WTC11 (cell line): ENCODE measurements at regions not wholly inside any gene's neighbourhood (a gene's known extent, or its start where the extent isn't known, plus 50 kb on each side); places are given as distances from the start of the nearest gene placed in this dataset.

Experiments
- ATAC-seq: fragments of 200-7000 bp; cut with Tn5 transposase; 2 replicates; pipeline ENCODE4 v1.10.0; 2021; ENCODE audit warnings: mild to moderate bottlenecking, moderate library complexity
- CTCF ChIA-PET: fragments of 300-600 bp; sonication (Branson Sonifier 250); formaldehyde crosslinking; loops from one replicate; lab custom pipeline; 2021; ENCODE audit warnings: antibody characterized with exemption; lab: Charles Lee
- POLR2A ChIA-PET: fragments of 350-600 bp; sonication (Branson Sonifier 250); formaldehyde crosslinking; loops from one replicate; lab custom pipeline; 2021; ENCODE audit warnings: antibody characterized with exemption; lab: Charles Lee
- DNase-seq: peaks from one replicate; pipeline ENCODE4 v3.0.0; 2021; ENCODE audit warnings: low spot score
- H3K27ac Mint-ChIP-seq: 2 replicates; pipeline ENCODE4 v1.8.0; 2021; ENCODE audit warnings: mixed read lengths
- H3K27me3 Mint-ChIP-seq: 2 replicates; pipeline ENCODE4 v1.8.0; 2021; ENCODE audit warnings: low read depth, mild to moderate bottlenecking, moderate library complexity, mixed read lengths
- H3K36me3 Mint-ChIP-seq: 2 replicates; pipeline ENCODE4 v1.8.0; 2021; ENCODE audit warnings: mixed read lengths
- H3K4me1 Mint-ChIP-seq: 2 replicates; pipeline ENCODE4 v1.8.0; 2022; ENCODE audit warnings: mixed read lengths
- H3K4me3 Mint-ChIP-seq: 2 replicates; pipeline ENCODE4 v1.8.0; 2021; ENCODE audit warnings: mild to moderate bottlenecking, moderate library complexity, mixed read lengths
- H3K9me3 Mint-ChIP-seq: 2 replicates; pipeline ENCODE4 v1.8.0; 2021; ENCODE audit warnings: mixed read lengths
- ARID4B ChIP-seq: sonication (generic); formaldehyde crosslinking; IDR thresholded peaks from 2 replicates; pipeline ENCODE4 v1.8.0; 2023; ENCODE audit warnings: missing genetic modification reagents, mild to moderate bottlenecking, borderline replicate concordance
- CREB1 ChIP-seq: sonication (generic); formaldehyde crosslinking; IDR thresholded peaks from 2 replicates; pipeline ENCODE4 v1.8.0; 2023; ENCODE audit warnings: mild to moderate bottlenecking, missing genetic modification reagents
- E2F1 ChIP-seq: sonication (generic); formaldehyde crosslinking; IDR thresholded peaks from 2 replicates; pipeline ENCODE4 v1.8.0; 2022; ENCODE audit warnings: mild to moderate bottlenecking, missing genetic modification reagents
- ERG ChIP-seq: fragments of 250-450 bp; sonication (Bioruptor Pico); IDR thresholded peaks from 2 replicates; pipeline ENCODE4 v1.8.0; 2021; ENCODE audit warnings: mild to moderate bottlenecking
- FOXJ3 ChIP-seq: sonication (generic); formaldehyde crosslinking; IDR thresholded peaks from 2 replicates; pipeline ENCODE4 v1.9.0; 2021; ENCODE audit warnings: missing genetic modification reagents, mild to moderate bottlenecking, borderline replicate concordance
- JAZF1 ChIP-seq: fragments of 250-450 bp; sonication (Bioruptor Pico); IDR thresholded peaks from 2 replicates; pipeline ENCODE4 v1.9.0; 2021; ENCODE audit warnings: moderate library complexity, mild to moderate bottlenecking, inconsistent platforms
- KAT7 ChIP-seq: sonication (generic); formaldehyde crosslinking; IDR thresholded peaks from 2 replicates; pipeline ENCODE4 v1.8.1; 2023; ENCODE audit warnings: missing genetic modification reagents, mild to moderate bottlenecking, borderline replicate concordance
- PRRX2 ChIP-seq: fragments of 250-450 bp; sonication (Bioruptor Pico); IDR thresholded peaks from 2 replicates; pipeline ENCODE4 v1.8.0; 2021; ENCODE audit warnings: mild to moderate bottlenecking
- STAT6 ChIP-seq: sonication (generic); formaldehyde crosslinking; conservative IDR thresholded peaks from 2 replicates; pipeline ENCODE4 v1.8.1; 2023; ENCODE audit warnings: mild to moderate bottlenecking, low read depth, missing genetic modification reagents, moderate library complexity
- TP53 ChIP-seq: sonication (generic); formaldehyde crosslinking; IDR thresholded peaks from 2 replicates; pipeline ENCODE4 v1.8.1; 2023; ENCODE audit warnings: mild to moderate bottlenecking, missing genetic modification reagents
- ZBTB21 ChIP-seq: sonication (generic); formaldehyde crosslinking; IDR thresholded peaks from 2 replicates; pipeline ENCODE4 v1.8.1; 2023; ENCODE audit warnings: mild to moderate bottlenecking, missing genetic modification reagents, borderline replicate concordance
- ZNF416 ChIP-seq: fragments of 250-450 bp; sonication (Bioruptor Pico); IDR thresholded peaks from 2 replicates; pipeline ENCODE4 v1.9.0; 2021; ENCODE audit warnings: mild to moderate bottlenecking, inconsistent platforms
- ZNF671 ChIP-seq: fragments of 250-450 bp; sonication (Bioruptor Pico); IDR thresholded peaks from 2 replicates; pipeline ENCODE4 v1.8.0; 2021; ENCODE audit warnings: mild to moderate bottlenecking
- TF ChIP-seq, protein P1 (sequence below): fragments of 200-600 bp; IDR thresholded peaks from 2 replicates; pipeline ENCODE4 v1.8.0; 2022; ENCODE audit warnings: antibody characterized with exemption
- TF ChIP-seq, protein P2 (sequence below): fragments of 250-450 bp; sonication (Bioruptor Pico); IDR thresholded peaks from 2 replicates; pipeline ENCODE4 v1.9.0; 2021; ENCODE audit warnings: mild to moderate bottlenecking

GRCh38 chr2:59893612-59894011 lies 659.8 kb downstream of the BCL11A start (continued):
- TF ChIP-seq, protein P1, sequence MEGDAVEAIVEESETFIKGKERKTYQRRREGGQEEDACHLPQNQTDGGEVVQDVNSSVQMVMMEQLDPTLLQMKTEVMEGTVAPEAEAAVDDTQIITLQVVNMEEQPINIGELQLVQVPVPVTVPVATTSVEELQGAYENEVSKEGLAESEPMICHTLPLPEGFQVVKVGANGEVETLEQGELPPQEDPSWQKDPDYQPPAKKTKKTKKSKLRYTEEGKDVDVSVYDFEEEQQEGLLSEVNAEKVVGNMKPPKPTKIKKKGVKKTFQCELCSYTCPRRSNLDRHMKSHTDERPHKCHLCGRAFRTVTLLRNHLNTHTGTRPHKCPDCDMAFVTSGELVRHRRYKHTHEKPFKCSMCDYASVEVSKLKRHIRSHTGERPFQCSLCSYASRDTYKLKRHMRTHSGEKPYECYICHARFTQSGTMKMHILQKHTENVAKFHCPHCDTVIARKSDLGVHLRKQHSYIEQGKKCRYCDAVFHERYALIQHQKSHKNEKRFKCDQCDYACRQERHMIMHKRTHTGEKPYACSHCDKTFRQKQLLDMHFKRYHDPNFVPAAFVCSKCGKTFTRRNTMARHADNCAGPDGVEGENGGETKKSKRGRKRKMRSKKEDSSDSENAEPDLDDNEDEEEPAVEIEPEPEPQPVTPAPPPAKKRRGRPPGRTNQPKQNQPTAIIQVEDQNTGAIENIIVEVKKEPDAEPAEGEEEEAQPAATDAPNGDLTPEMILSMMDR: no peak
- TF ChIP-seq ZBTB21 (CRISPR knock-in tag) (no peak), ZNF416 (CRISPR knock-in tag) (no peak), E2F1 (no peak)
- TF ChIP-seq, protein P2, sequence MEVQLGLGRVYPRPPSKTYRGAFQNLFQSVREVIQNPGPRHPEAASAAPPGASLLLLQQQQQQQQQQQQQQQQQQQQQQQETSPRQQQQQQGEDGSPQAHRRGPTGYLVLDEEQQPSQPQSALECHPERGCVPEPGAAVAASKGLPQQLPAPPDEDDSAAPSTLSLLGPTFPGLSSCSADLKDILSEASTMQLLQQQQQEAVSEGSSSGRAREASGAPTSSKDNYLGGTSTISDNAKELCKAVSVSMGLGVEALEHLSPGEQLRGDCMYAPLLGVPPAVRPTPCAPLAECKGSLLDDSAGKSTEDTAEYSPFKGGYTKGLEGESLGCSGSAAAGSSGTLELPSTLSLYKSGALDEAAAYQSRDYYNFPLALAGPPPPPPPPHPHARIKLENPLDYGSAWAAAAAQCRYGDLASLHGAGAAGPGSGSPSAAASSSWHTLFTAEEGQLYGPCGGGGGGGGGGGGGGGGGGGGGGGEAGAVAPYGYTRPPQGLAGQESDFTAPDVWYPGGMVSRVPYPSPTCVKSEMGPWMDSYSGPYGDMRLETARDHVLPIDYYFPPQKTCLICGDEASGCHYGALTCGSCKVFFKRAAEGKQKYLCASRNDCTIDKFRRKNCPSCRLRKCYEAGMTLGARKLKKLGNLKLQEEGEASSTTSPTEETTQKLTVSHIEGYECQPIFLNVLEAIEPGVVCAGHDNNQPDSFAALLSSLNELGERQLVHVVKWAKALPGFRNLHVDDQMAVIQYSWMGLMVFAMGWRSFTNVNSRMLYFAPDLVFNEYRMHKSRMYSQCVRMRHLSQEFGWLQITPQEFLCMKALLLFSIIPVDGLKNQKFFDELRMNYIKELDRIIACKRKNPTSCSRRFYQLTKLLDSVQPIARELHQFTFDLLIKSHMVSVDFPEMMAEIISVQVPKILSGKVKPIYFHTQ (CRISPR knock-in tag): no peak

DNA sequence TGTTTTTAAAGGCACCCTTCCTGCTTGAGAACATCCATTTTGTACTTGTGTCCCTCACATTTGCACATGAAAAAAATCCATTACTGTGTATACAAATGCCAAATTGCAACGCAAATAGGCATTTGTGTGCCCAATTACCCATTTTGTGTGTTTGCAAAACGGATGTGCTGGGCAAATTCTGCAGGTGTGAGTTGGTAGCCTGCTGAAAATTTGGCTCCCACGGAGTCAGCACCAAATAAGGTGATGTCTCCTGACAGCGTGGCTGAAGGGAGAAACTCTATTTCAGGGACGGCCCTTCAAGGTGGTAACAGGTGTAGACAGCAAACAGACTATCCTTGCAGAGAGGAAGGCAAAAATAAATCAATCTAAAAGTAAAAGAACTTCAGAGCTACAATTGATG lies 661.1 kb downstream of the BCL11A start:
- DNase-seq: no peak
- no peak overlapping the region; the same call in 1 of the 2 replicates for H3K4me3 Mint-ChIP-seq
- CTCF ChIA-PET: no interaction called here
- 0 out of 2 replicates have a peak overlapping the region, but pooled peaks have one; percentile 25 for H3K27ac Mint-ChIP-seq
- H3K27me3 Mint-ChIP-seq: peaks cover 3% of the 10 kb centered on the region; the same call in 1 of the 2 replicates
- POLR2A ChIA-PET: no interaction called here
- TF ChIP-seq PRRX2 (no peak), CREB1 (CRISPR knock-in tag) (no peak)
- peaks cover 4% of the 10 kb centered on the region; the same call in 1 of the 2 replicates for H3K36me3 Mint-ChIP-seq
- peaks cover 54% of the 10 kb centered on the region for H3K4me1 Mint-ChIP-seq
- peak; percentile 55 for ATAC-seq
- H3K9me3 Mint-ChIP-seq: peaks cover 17% of the 10 kb centered on the region

GRCh38 chr2:59889305-59889704 lies 664.1 kb downstream of the BCL11A start:
- CTCF ChIA-PET: no interaction called here
- Mint-ChIP-seq H3K27me3 (peaks cover 3% of the 10 kb centered on the region; the same call in 1 of the 2 replicates), H3K9me3 (peaks cover 14% of the 10 kb centered on the region), H3K36me3 (peaks cover 4% of the 10 kb centered on the region; the same call in 1 of the 2 replicates), H3K4me1 (peaks cover 62% of the 10 kb centered on the region), H3K4me3 (no peak overlapping the region), H3K27ac (no peak overlapping the region)
- POLR2A ChIA-PET: no interaction called here
- ATAC-seq: no peak
- TF ChIP-seq ZBTB21 (CRISPR knock-in tag) (no peak), KAT7 (CRISPR knock-in tag) (no peak)
- DNase-seq: no peak

DNA sequence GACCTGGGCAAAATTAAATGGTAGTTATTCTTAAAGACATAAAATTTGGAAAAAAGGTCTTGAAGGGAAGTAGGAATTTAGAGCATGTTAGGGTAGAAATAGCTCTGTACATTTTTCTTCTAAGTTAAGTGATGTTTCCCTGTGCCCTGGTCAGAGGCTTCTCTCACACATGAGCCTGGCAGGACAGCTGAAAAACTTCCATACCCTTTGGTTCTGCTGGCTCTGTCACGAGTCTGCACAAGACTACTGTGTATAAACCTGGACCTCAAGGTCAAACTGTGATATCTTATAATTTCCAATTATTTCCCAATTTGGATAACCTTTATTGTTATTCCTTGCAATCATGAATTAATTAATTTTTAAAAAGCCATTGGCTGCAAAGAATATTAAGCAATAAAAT lies 664.7 kb downstream of the BCL11A start:
- Mint-ChIP-seq H3K27ac (peak overlapping the region; percentile 97), H3K9me3 (peaks cover 20% of the 10 kb centered on the region), H3K4me1 (peaks cover 61% of the 10 kb centered on the region), H3K27me3 (peaks cover 3% of the 10 kb centered on the region; the same call in 1 of the 2 replicates), H3K4me3 (no peak overlapping the region), H3K36me3 (peaks cover 4% of the 10 kb centered on the region; the same call in 1 of the 2 replicates)
- TF ChIP-seq JAZF1 (no peak), FOXJ3 (CRISPR knock-in tag) (no peak), ARID4B (CRISPR knock-in tag) (no peak), ERG (CRISPR knock-in tag) (no peak), STAT6 (CRISPR knock-in tag) (no peak), ZNF671 (CRISPR knock-in tag) (no peak), TP53 (CRISPR knock-in tag) (no peak)
- CTCF ChIA-PET: interaction anchor here (0.6 to 2.2 kb wide), 3 partner anchors 29 to 137 kb away, joined by 3 to 7 read pairs (median 4); no protein-coding TSS in a partner anchor
- no peak for DNase-seq
- no peak for ATAC-seq
- POLR2A ChIA-PET: no interaction called here
